ENCODE measurements at regions not wholly inside any gene's neighbourhood (a gene's known extent, or its start where the extent isn't known, plus 50 kb on each side); places are given as distances from the start of the nearest gene placed in this dataset.
A peak's percentile ranks its signal among the peaks of the same experiment; 100 is the strongest.

GRCh38 chr11:79809487-79809886 is 368.7 kb upstream of the TENM4 start:
- Histone ChIP-seq H3K9ac (ENCODE audit: low read length) (no peak overlapping the region), H3K4me1 (ENCODE audit: control insufficient read depth, insufficient read depth, low read length) (no peaks in the 10 kb centered on the region), H3K36me3 (ENCODE audit: control insufficient read depth, insufficient read depth, low read length, severe bottlenecking) (no peaks in the 10 kb centered on the region), H3K27me3 (replicated peaks; ENCODE audit: control insufficient read depth, insufficient read depth, low read length) (no peaks in the 10 kb centered on the region), H3K4me3 (ENCODE audit: low read length) (no peak overlapping the region), H3K9me3 (ENCODE audit: control insufficient read depth, low read length) (no peaks in the 10 kb centered on the region)
- DNase-seq (ENCODE audit: low read depth): no peak

- Histone ChIP-seq H3K4me3 (ENCODE audit: low read length) (no peak overlapping the region), H3K36me3 (ENCODE audit: control insufficient read depth, insufficient read depth, low read length, severe bottlenecking) (no peaks in the 10 kb centered on the region), H3K4me1 (ENCODE audit: control insufficient read depth, insufficient read depth, low read length) (no peaks in the 10 kb centered on the region), H3K27me3 (replicated peaks; ENCODE audit: control insufficient read depth, insufficient read depth, low read length) (no peaks in the 10 kb centered on the region), H3K9ac (ENCODE audit: low read length) (no peak overlapping the region), H3K9me3 (ENCODE audit: control insufficient read depth, low read length) (peaks cover 3% of the 10 kb centered on the region)
- no peak for DNase-seq (ENCODE audit: low read depth)
Observed at GRCh38 chr11:79807506-79807905, 366.7 kb upstream of the TENM4 start.

DNA sequence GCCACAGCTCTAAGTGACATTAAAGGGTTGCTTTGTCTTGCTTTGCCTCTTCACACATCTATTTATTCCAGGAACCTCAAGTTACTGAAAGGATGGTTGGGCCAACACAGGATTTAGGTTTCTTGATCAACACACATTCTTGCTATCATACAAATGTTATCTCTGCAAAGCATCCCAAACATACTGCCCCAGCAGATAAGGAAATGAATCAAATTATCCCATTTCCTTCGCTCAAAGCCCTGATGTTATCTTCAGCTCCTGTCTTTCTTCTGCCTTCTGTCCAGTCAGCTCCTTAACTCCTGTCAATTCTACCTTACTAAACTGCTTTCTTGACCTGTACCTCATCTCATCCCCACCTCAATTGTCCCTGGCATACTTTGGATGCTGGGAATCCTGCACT is 355.9 kb upstream of the TENM4 start:
- no peaks in the 10 kb centered on the region for H3K27me3 ChIP-seq (replicated peaks; ENCODE audit: control insufficient read depth, insufficient read depth, low read length)
- no peak overlapping the region for H3K4me3 ChIP-seq (ENCODE audit: low read length)
- no peaks in the 10 kb centered on the region for H3K36me3 ChIP-seq (ENCODE audit: control insufficient read depth, insufficient read depth, low read length, severe bottlenecking)
- no peaks in the 10 kb centered on the region for H3K9me3 ChIP-seq (ENCODE audit: control insufficient read depth, low read length)
- DNase-seq (ENCODE audit: low read depth): no peak
- H3K4me1 ChIP-seq (ENCODE audit: control insufficient read depth, insufficient read depth, low read length): no peaks in the 10 kb centered on the region
- H3K9ac ChIP-seq (ENCODE audit: low read length): no peak overlapping the region

DNA sequence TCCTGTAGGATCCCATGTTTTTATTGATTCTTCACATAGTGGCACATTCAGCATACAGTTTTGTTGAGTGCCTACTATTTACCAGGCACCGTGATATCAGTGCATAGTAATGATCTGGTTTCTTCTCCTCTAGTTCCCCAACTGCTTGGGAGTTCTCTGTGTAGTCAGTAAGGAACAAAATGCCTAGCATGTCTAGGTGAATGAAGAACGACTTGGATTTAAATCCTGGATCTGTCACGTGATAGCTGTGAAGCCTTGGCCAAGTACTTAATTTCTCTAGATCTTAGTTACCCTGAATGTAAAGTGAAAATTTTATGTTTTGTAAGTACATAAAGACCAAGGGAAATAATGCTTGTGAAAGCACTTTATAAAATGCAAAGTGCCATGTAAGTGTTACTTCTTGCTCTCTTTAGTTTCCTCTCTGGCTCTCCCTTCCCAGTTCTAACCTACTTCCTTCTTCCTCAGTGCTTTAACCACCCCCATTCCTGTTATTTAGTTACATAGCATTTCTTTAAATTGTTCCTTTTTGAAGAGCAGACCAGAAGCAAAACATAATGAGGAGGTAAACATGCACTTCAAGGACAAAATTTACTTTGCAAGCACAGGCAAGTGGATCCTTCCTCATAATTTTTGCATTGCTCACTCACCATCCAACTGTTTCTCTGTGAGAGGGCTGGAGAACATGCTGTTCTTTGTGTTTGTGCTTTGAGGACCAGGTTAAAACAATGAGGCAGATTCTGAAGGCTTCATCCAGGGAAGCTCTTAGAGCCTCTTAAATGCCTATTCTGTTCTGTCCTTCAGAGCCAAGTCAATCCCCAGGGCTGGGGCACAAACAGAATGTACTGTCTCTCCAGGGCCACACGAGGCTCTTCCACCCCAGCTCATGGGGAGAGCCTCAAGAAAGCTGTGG is 353.9 kb upstream of the TENM4 start:
- H3K4me3 ChIP-seq (ENCODE audit: low read length): no peak overlapping the region
- no peaks in the 10 kb centered on the region for H3K27me3 ChIP-seq (replicated peaks; ENCODE audit: control insufficient read depth, insufficient read depth, low read length)
- no peaks in the 10 kb centered on the region for H3K9me3 ChIP-seq (ENCODE audit: control insufficient read depth, low read length)
- DNase-seq (ENCODE audit: low read depth): peak; percentile 6
- no peaks in the 10 kb centered on the region for H3K36me3 ChIP-seq (ENCODE audit: control insufficient read depth, insufficient read depth, low read length, severe bottlenecking)
- no peak overlapping the region for H3K9ac ChIP-seq (ENCODE audit: low read length)
- H3K4me1 ChIP-seq (ENCODE audit: control insufficient read depth, insufficient read depth, low read length): no peaks in the 10 kb centered on the region

DNA sequence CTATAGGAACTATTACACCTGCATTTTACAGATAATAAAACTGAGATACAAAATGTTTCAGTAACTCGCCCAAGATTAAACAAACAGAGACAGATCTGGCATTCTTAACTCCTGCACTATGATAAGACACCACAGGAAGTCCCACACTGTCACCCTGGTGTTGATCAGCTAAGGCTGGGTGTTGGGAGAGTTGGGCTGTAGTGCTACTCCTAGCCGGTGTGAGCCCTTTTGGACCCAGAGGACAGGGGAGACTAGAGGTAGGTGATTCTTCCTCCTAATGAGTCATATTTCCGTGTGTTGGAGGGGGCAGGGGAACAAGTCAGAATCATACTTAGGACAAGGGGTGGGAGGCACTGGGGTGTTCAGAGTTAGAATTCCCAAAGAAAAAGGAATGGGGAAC is 353.2 kb upstream of the TENM4 start:
- Histone ChIP-seq H3K9me3 (ENCODE audit: control insufficient read depth, low read length) (no peaks in the 10 kb centered on the region), H3K9ac (ENCODE audit: low read length) (no peak overlapping the region), H3K36me3 (ENCODE audit: control insufficient read depth, insufficient read depth, low read length, severe bottlenecking) (no peaks in the 10 kb centered on the region), H3K4me3 (ENCODE audit: low read length) (no peak overlapping the region), H3K27me3 (replicated peaks; ENCODE audit: control insufficient read depth, insufficient read depth, low read length) (no peaks in the 10 kb centered on the region), H3K4me1 (ENCODE audit: control insufficient read depth, insufficient read depth, low read length) (no peaks in the 10 kb centered on the region)
- DNase-seq (ENCODE audit: low read depth): no peak

- H3K4me3 ChIP-seq (ENCODE audit: low read length): no peak overlapping the region
- no peaks in the 10 kb centered on the region for H3K36me3 ChIP-seq (ENCODE audit: control insufficient read depth, insufficient read depth, low read length, severe bottlenecking)
- no peaks in the 10 kb centered on the region for H3K9me3 ChIP-seq (ENCODE audit: control insufficient read depth, low read length)
- DNase-seq (ENCODE audit: low read depth): no peak
- no peak overlapping the region for H3K9ac ChIP-seq (ENCODE audit: low read length)
- H3K27me3 ChIP-seq (replicated peaks; ENCODE audit: control insufficient read depth, insufficient read depth, low read length): no peaks in the 10 kb centered on the region
- no peaks in the 10 kb centered on the region for H3K4me1 ChIP-seq (ENCODE audit: control insufficient read depth, insufficient read depth, low read length)
Observed at GRCh38 chr11:79786961-79787360, 346.1 kb upstream of the TENM4 start.

DNA sequence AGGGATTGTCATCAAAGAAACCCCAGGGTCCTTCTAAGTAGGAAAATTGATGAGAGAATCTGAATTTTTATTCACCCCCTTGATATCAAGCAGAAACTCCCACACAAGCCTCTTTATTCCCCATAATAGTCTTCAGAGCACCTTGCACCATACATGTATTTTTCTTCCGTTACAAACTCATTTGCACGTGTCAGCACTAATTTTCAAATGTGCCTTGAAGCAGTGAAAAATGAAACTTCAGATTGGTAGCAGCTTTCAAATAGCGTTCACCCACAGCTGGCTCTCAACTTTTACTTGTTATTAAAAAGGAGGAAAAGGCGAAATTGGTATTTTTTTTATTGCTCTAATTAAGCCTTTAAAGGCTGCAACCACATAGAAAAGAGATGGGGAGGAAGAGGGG is 343.0 kb upstream of the TENM4 start:
- no peak overlapping the region for H3K9ac ChIP-seq (ENCODE audit: low read length)
- H3K27me3 ChIP-seq (replicated peaks; ENCODE audit: control insufficient read depth, insufficient read depth, low read length): no peaks in the 10 kb centered on the region
- H3K4me1 ChIP-seq (ENCODE audit: control insufficient read depth, insufficient read depth, low read length): no peaks in the 10 kb centered on the region
- no peak overlapping the region for H3K4me3 ChIP-seq (ENCODE audit: low read length)
- H3K9me3 ChIP-seq (ENCODE audit: control insufficient read depth, low read length): no peaks in the 10 kb centered on the region
- no peak for DNase-seq (ENCODE audit: low read depth)
- H3K36me3 ChIP-seq (ENCODE audit: control insufficient read depth, insufficient read depth, low read length, severe bottlenecking): no peaks in the 10 kb centered on the region

- no peaks in the 10 kb centered on the region for H3K36me3 ChIP-seq (ENCODE audit: control insufficient read depth, insufficient read depth, low read length, severe bottlenecking)
- H3K4me1 ChIP-seq (ENCODE audit: control insufficient read depth, insufficient read depth, low read length): no peaks in the 10 kb centered on the region
- no peak overlapping the region for H3K4me3 ChIP-seq (ENCODE audit: low read length)
- H3K27me3 ChIP-seq (replicated peaks; ENCODE audit: control insufficient read depth, insufficient read depth, low read length): no peaks in the 10 kb centered on the region
- no peaks in the 10 kb centered on the region for H3K9me3 ChIP-seq (ENCODE audit: control insufficient read depth, low read length)
- no peak overlapping the region for H3K9ac ChIP-seq (ENCODE audit: low read length)
- no peak for DNase-seq (ENCODE audit: low read depth)
Observed at GRCh38 chr11:79768343-79768742, 327.5 kb upstream of the TENM4 start.

GRCh38 chr11:79762279-79762921 is 321.6 kb upstream of the TENM4 start:
- H3K4me3 ChIP-seq (ENCODE audit: low read length): no peak overlapping the region
- no peaks in the 10 kb centered on the region for H3K4me1 ChIP-seq (ENCODE audit: control insufficient read depth, insufficient read depth, low read length)
- no peak overlapping the region for H3K9ac ChIP-seq (ENCODE audit: low read length)
- DNase-seq (ENCODE audit: low read depth): peak; percentile 31
- no peaks in the 10 kb centered on the region for H3K27me3 ChIP-seq (replicated peaks; ENCODE audit: control insufficient read depth, insufficient read depth, low read length)
- H3K9me3 ChIP-seq (ENCODE audit: control insufficient read depth, low read length): no peaks in the 10 kb centered on the region
- H3K36me3 ChIP-seq (ENCODE audit: control insufficient read depth, insufficient read depth, low read length, severe bottlenecking): no peaks in the 10 kb centered on the region

DNA sequence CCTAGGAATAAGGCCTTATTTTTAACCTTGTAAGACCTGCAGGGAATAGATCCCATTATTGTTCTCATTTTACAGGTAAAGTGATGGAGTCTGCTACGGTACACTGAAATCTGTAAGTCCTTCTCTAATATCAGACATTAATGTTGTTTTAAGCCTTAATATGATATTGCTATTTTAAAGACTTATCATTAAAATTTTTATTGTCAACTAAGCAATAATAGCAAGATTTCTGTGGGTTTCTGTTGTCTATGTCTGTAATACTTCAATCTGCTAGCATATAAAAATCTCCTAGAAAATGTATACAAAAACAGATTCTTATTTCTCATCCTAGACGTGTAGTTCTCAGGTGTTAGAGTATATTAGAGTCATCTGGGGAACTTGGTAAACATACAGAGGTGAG is 317.5 kb upstream of the TENM4 start:
- no peak for DNase-seq (ENCODE audit: low read depth)
- H3K9me3 ChIP-seq (ENCODE audit: control insufficient read depth, low read length): peaks cover 5% of the 10 kb centered on the region
- no peak overlapping the region for H3K9ac ChIP-seq (ENCODE audit: low read length)
- H3K4me1 ChIP-seq (ENCODE audit: control insufficient read depth, insufficient read depth, low read length): no peaks in the 10 kb centered on the region
- H3K4me3 ChIP-seq (ENCODE audit: low read length): no peak overlapping the region
- H3K27me3 ChIP-seq (replicated peaks; ENCODE audit: control insufficient read depth, insufficient read depth, low read length): no peaks in the 10 kb centered on the region
- H3K36me3 ChIP-seq (ENCODE audit: control insufficient read depth, insufficient read depth, low read length, severe bottlenecking): no peaks in the 10 kb centered on the region

DNA sequence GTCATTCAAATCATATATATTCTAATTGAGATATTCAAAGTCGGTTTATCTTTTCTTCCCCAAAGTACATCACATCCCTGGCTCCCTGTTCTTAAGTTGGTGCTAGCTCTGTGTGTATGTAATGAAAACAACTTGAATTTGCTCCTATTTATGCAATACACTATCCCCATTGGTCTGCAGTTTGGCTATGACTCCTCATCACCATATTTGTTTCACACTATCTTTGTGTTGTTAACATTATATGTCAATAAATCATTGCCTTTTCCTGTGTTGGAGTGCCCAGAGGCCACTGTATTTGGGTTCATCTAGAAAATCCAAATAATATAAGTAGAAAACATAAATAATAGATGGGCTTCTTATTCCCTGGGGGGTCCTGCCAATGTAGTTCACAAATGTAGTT is 306.6 kb upstream of the TENM4 start:
- Histone ChIP-seq H3K9me3 (ENCODE audit: control insufficient read depth, low read length) (no peaks in the 10 kb centered on the region), H3K4me1 (ENCODE audit: control insufficient read depth, insufficient read depth, low read length) (no peaks in the 10 kb centered on the region), H3K4me3 (ENCODE audit: low read length) (no peak overlapping the region), H3K36me3 (ENCODE audit: control insufficient read depth, insufficient read depth, low read length, severe bottlenecking) (no peaks in the 10 kb centered on the region), H3K27me3 (replicated peaks; ENCODE audit: control insufficient read depth, insufficient read depth, low read length) (no peaks in the 10 kb centered on the region), H3K9ac (ENCODE audit: low read length) (no peak overlapping the region)
- DNase-seq (ENCODE audit: low read depth): no peak

Data from adipocyte (in vitro differentiated cells).